OCI-LY7 (cell line): ENCODE measurements at regions not wholly inside any gene's neighbourhood (a gene's known extent, or its start where the extent isn't known, plus 50 kb on each side); places are given as distances from the start of the nearest gene placed in this dataset.

ENCODE experiments used
- BruUV-seq: library from RNA; stranded (reverse); fragments of 400-500 nt; replicated peaks from 2 replicates; lab custom pipeline; 2021; lab: Mats Ljungman, UMichigan
- CTCF ChIA-PET: fragments of 300-600 bp; sonication (Branson Sonifier 250); formaldehyde crosslinking; loops from one replicate; lab custom pipeline; 2022; ENCODE audit warnings: antibody characterized with exemption; ENCODE audit not compliant: unreplicated experiment; lab: Charles Lee
- POLR2A ChIA-PET: fragments of 300-600 bp; sonication (Branson Sonifier 250); formaldehyde crosslinking; loops from one replicate; lab custom pipeline; 2022; ENCODE audit warnings: antibody characterized with exemption; lab: Charles Lee
- DNase-seq: peaks from one replicate; pipeline ENCODE4 v3.0.0-alpha.2; 2015; ENCODE audit warnings: low spot score
- H2AFZ ChIP-seq: fragments of 200-600 bp; sonication (generic), shearing (Covaris generic); 2 replicates; pipeline ENCODE4 v1.6.1; 2014; ENCODE audit warnings: mild to moderate bottlenecking, antibody characterized with exemption, low read length, moderate library complexity
- H3K27ac ChIP-seq: fragments of 200-600 bp; sonication (generic); 2 replicates; pipeline ENCODE4 v1.5.1; 2014; ENCODE audit warnings: mixed run types, low read depth, mild to moderate bottlenecking, moderate library complexity, low read length, inconsistent platforms; ENCODE audit not compliant: poor library complexity, severe bottlenecking
- H3K36me3 ChIP-seq: fragments of 200-600 bp; sonication (generic); 2 replicates; pipeline ENCODE4 v1.6.1; 2014; ENCODE audit warnings: mild to moderate bottlenecking, antibody characterized with exemption, low read length, moderate library complexity, mixed read lengths; ENCODE audit not compliant: insufficient read depth
- H3K4me1 ChIP-seq: fragments of 200-600 bp; sonication (generic); 2 replicates; pipeline ENCODE4 v1.5.1; 2014; ENCODE audit warnings: mild to moderate bottlenecking, low read length; ENCODE audit not compliant: insufficient read depth, poor library complexity, severe bottlenecking
- H3K4me2 ChIP-seq: fragments of 200-600 bp; sonication (generic); 2 replicates; pipeline ENCODE4 v1.6.1; 2014; ENCODE audit warnings: mild to moderate bottlenecking, low read length
- H3K4me3 ChIP-seq: fragments of 200-600 bp; sonication (generic); 2 replicates; pipeline ENCODE4 v1.5.1; 2014; ENCODE audit warnings: mild to moderate bottlenecking, low read depth, low read length; ENCODE audit not compliant: poor library complexity, severe bottlenecking
- H3K79me2 ChIP-seq: fragments of 200-600 bp; sonication (generic); 2 replicates; pipeline ENCODE4 v1.6.1; 2016; ENCODE audit warnings: low read depth, mild to moderate bottlenecking, low read length, moderate library complexity, mixed read lengths; ENCODE audit not compliant: insufficient read depth
- H3K9me2 ChIP-seq: fragments of 200-600 bp; sonication (generic); 2 replicates; pipeline ENCODE4 v1.6.1; 2016; ENCODE audit warnings: mild to moderate bottlenecking, low read length, mixed read lengths; ENCODE audit not compliant: insufficient read depth
- H3K9me3 ChIP-seq: fragments of 200-600 bp; sonication (generic); 2 replicates; pipeline ENCODE4 v1.6.1; 2014; ENCODE audit warnings: mild to moderate bottlenecking, mixed run types, low read length, mixed read lengths
- H4K20me1 ChIP-seq: fragments of 200-600 bp; sonication (generic); 2 replicates; pipeline ENCODE4 v1.6.1; 2014; ENCODE audit warnings: mild to moderate bottlenecking, antibody characterized with exemption, low read length, moderate library complexity, mixed read lengths; ENCODE audit not compliant: insufficient read depth
- CTCF ChIP-seq: fragments of 200-600 bp; sonication (generic); conservative IDR thresholded peaks from 2 replicates; pipeline ENCODE4 v1.5.1; 2014; ENCODE audit warnings: mild to moderate bottlenecking, antibody characterized with exemption, low read length, moderate library complexity, mixed read lengths
- EZH2phosphoT487 ChIP-seq: fragments of 200-600 bp; sonication (generic); IDR thresholded peaks from 2 replicates; pipeline ENCODE4 v1.6.1; 2018; ENCODE audit warnings: low read depth, borderline replicate concordance, mild to moderate bottlenecking, mixed run types, antibody characterized with exemption, low read length, moderate library complexity, mixed read lengths
- intact Hi-C: fragments of 100-400 bp; cut with micrococcal nuclease; formaldehyde crosslinking; loops from one replicate; pipeline ENCODE4 v1.10.0; 2022; ENCODE audit not compliant: unreplicated experiment

DNA sequence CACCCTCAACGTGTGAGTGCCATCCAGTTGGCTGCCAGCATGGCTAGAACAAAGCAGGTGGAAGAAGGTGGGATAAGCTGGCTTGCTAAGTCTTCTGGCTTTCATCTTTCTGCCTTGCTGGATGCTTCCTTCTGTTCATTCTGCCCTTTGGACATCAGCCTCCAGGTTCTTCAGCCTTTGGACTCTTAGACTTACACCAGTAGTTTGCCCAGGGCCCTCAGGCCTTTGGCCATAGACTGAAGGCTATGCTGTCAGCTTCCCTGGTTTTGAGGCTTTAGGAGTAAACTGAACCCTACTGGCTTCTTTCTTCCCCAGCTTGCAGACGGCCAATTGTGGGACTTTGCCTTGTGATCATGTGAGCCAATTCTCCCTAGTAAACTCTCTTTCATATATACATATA, 155.0 kb upstream of the SERTAD2 start:
- H4K20me1 ChIP-seq, result no peaks in the 10 kb centered on the region
- TF ChIP-seq EZH2phosphoT487 (no peak), CTCF (no peak)
- ChIA-PET POLR2A (interaction anchor here (0.7 to 0.8 kb wide), 2 partner anchors 17 to 25 kb away, joined by 3 read pairs; no protein-coding TSS in a partner anchor), CTCF (no interaction called here)
- no peak overlapping the region for H3K4me3 ChIP-seq
- no peak for DNase-seq
- H3K36me3 ChIP-seq, result no peaks in the 10 kb centered on the region
- H3K4me2 ChIP-seq, result no peak overlapping the region
- no TSS peak for BruUV-seq
- no peaks in the 10 kb centered on the region for H3K9me2 ChIP-seq
- no peak overlapping the region for H2AFZ ChIP-seq
- H3K9me3 ChIP-seq, result no peaks in the 10 kb centered on the region
- intact Hi-C loops, result no loop called here
- no peaks in the 10 kb centered on the region for H3K4me1 ChIP-seq
- no peaks in the 10 kb centered on the region for H3K79me2 ChIP-seq
- H3K27ac ChIP-seq, result no peak overlapping the region

GRCh38 chr2:64809216-64809615, 155.5 kb upstream of the SERTAD2 start:
- no peaks in the 10 kb centered on the region for H3K4me1 ChIP-seq
- H3K9me3 ChIP-seq, result no peaks in the 10 kb centered on the region
- H3K9me2 ChIP-seq, result no peaks in the 10 kb centered on the region
- BruUV-seq, result no TSS peak
- no peaks in the 10 kb centered on the region for H3K36me3 ChIP-seq
- TF ChIP-seq EZH2phosphoT487 (no peak), CTCF (no peak)
- no peak overlapping the region for H3K4me3 ChIP-seq
- ChIA-PET CTCF (no interaction called here), POLR2A (interaction anchor here (0.8 kb wide), 1 partner anchor 18 kb away, joined by 3 read pairs; no protein-coding TSS in a partner anchor)
- H3K79me2 ChIP-seq, result no peaks in the 10 kb centered on the region
- no peak for DNase-seq
- intact Hi-C loops, result no loop called here
- H3K27ac ChIP-seq, result no peak overlapping the region
- H2AFZ ChIP-seq, result no peak overlapping the region
- H4K20me1 ChIP-seq, result no peaks in the 10 kb centered on the region
- H3K4me2 ChIP-seq, result no peak overlapping the region

DNA sequence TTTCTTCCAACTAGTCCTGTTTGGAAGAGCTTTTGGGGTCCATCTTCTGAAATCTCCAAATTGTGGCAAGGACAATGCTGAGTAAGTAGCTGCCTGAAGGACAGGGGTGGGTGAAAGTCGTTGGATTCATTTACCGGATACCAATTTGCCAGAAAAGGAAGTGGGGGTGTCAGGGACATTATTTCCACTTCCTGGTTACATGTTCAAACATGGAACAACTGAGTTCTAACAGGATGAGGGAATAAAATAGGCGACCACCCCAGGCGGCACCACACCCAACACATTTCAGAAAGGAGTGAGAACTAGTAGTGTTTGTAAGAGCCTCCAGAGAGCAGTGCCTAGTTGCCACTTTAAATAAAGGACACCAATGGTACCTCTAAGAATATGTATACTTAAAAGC, 158.6 kb upstream of the SERTAD2 start:
- no TSS peak for BruUV-seq
- no peak overlapping the region for H3K4me3 ChIP-seq
- no peaks in the 10 kb centered on the region for H3K9me3 ChIP-seq
- no peaks in the 10 kb centered on the region for H3K79me2 ChIP-seq
- no peaks in the 10 kb centered on the region for H3K36me3 ChIP-seq
- no peaks in the 10 kb centered on the region for H3K9me2 ChIP-seq
- H3K27ac ChIP-seq, result no peak overlapping the region
- H3K4me1 ChIP-seq, result no peaks in the 10 kb centered on the region
- intact Hi-C loops, result no loop called here
- no peaks in the 10 kb centered on the region for H4K20me1 ChIP-seq
- no peak overlapping the region for H2AFZ ChIP-seq
- CTCF ChIA-PET, result interaction anchor here (1.5 kb wide), 1 partner anchor 19 kb away, joined by 3 read pairs; no protein-coding TSS in a partner anchor
- TF ChIP-seq EZH2phosphoT487 (no peak), CTCF (no peak)
- H3K4me2 ChIP-seq, result no peak overlapping the region
- POLR2A ChIA-PET, result interaction anchor here (0.7 to 1.2 kb wide), 2 partner anchors 20 to 278 kb away, joined by 3 to 5 read pairs; no protein-coding TSS in a partner anchor
- DNase-seq, result no peak
